Fibroblast of skin of abdomen (primary cell): ENCODE measurements at regions not wholly inside any gene's neighbourhood (a gene's known extent, or its start where the extent isn't known, plus 50 kb on each side); places are given as distances from the start of the nearest gene placed in this dataset.
A peak's percentile ranks its signal among the peaks of the same experiment; 100 is the strongest.

Experiments
- DNase-seq: peaks from one replicate; pipeline ENCODE4 v3.0.0-alpha.2; 2013

GRCh38 chr4:138686106-138686835, 329.3 kb upstream of the NOCT start:
- DNase-seq: peak; percentile 16

- DNase-seq: no peak
Measured at GRCh38 chr4:138685316-138685715, 330.3 kb upstream of the NOCT start.

GRCh38 chr4:138680989-138681604, 334.5 kb upstream of the NOCT start:
- DNase-seq: peak; percentile 73

- peak; percentile 27 for DNase-seq
Measured at GRCh38 chr4:138680256-138680655, 335.3 kb upstream of the NOCT start.

- DNase-seq: no peak
Measured at GRCh38 chr4:138678985-138679746, 336.4 kb upstream of the NOCT start.

- DNase-seq: no peak
Measured at GRCh38 chr4:138677748-138678147, 337.8 kb upstream of the NOCT start.

GRCh38 chr4:138677212-138677611, 338.4 kb upstream of the NOCT start:
- DNase-seq: no peak

- no peak for DNase-seq
Measured at GRCh38 chr4:138675685-138676084, 339.9 kb upstream of the NOCT start.

GRCh38 chr4:138674209-138674608, 341.4 kb upstream of the NOCT start:
- DNase-seq: no peak

- DNase-seq: no peak
Measured at GRCh38 chr4:138673053-138673452, 342.5 kb upstream of the NOCT start.

GRCh38 chr4:138672393-138672976, 343.1 kb upstream of the NOCT start:
- DNase-seq: no peak

- DNase-seq: no peak
Measured at GRCh38 chr4:138671606-138672084, 343.9 kb upstream of the NOCT start.

GRCh38 chr4:138671106-138671505, 344.5 kb upstream of the NOCT start:
- no peak for DNase-seq

- no peak for DNase-seq
Measured at GRCh38 chr4:138670681-138671080, 344.9 kb upstream of the NOCT start.

GRCh38 chr4:138669479-138670315, 345.9 kb upstream of the NOCT start:
- peak; percentile 73 for DNase-seq

- no peak for DNase-seq
Measured at GRCh38 chr4:138668309-138668708, 347.3 kb upstream of the NOCT start.

- no peak for DNase-seq
Measured at GRCh38 chr4:138666366-138666765, 349.2 kb upstream of the NOCT start.

GRCh38 chr4:138665851-138666250, 349.7 kb upstream of the NOCT start:
- DNase-seq: no peak

- DNase-seq: no peak
Measured at GRCh38 chr4:138663883-138664282, 351.7 kb upstream of the NOCT start.

GRCh38 chr4:138659812-138660316, 355.7 kb upstream of the NOCT start:
- DNase-seq: peak; percentile 22

- DNase-seq: no peak
Measured at GRCh38 chr4:138659037-138659811, 356.4 kb upstream of the NOCT start.
